Kasumi-1 (cell line): ENCODE measurements at regions not wholly inside any gene's neighbourhood (a gene's known extent, or its start where the extent isn't known, plus 50 kb on each side); places are given as distances from the start of the nearest gene placed in this dataset.
A peak's percentile ranks its signal among the peaks of the same experiment; 100 is the strongest.
"Not testable (repeated sequence)": the region's sequence is repeated elsewhere in the genome, so short reads cannot be mapped to it uniquely, and the experiment has no call there.

Source experiments
- DNase-seq, 2 experiments: peaks; one replicate each; lab custom pipeline; 2025; lab: John Stamatoyannopoulos, UW

GRCh38 chr10:42987121-42987541 is 89.7 kb upstream of the RET start:
- peak; percentile 92 to 93 for DNase-seq

GRCh38 chr10:42987575-42987974 is 89.3 kb upstream of the RET start:
- DNase-seq, result no peak

- DNase-seq, result no peak
Observed at GRCh38 chr10:42988069-42988468, 88.8 kb upstream of the RET start.

- DNase-seq, result peak; percentile 98
Observed at GRCh38 chr10:42988517-42989395, 88.1 kb upstream of the RET start.

- DNase-seq, result no peak
Observed at GRCh38 chr10:42989481-42989921, 87.4 kb upstream of the RET start.

- DNase-seq, result no peak
Observed at GRCh38 chr10:42990016-42990720, 86.7 kb upstream of the RET start.

- DNase-seq, result no peak
Observed at GRCh38 chr10:42990721-42991441, 86.0 kb upstream of the RET start.

GRCh38 chr10:42991442-42992098 is 85.3 kb upstream of the RET start:
- no peak for DNase-seq

- DNase-seq, result no peak
Observed at GRCh38 chr10:42992156-42992956, 84.5 kb upstream of the RET start.

- no peak for DNase-seq
Observed at GRCh38 chr10:42992957-42993390, 83.9 kb upstream of the RET start.

GRCh38 chr10:42994909-42995308 is 82.0 kb upstream of the RET start:
- not testable (repeated sequence) for DNase-seq

GRCh38 chr10:42995537-42995936 is 81.3 kb upstream of the RET start:
- DNase-seq, result no peak

- DNase-seq, result no peak
Observed at GRCh38 chr10:42996588-42996987, 80.3 kb upstream of the RET start.

- no peak for DNase-seq
Observed at GRCh38 chr10:42997151-42997848, 79.6 kb upstream of the RET start.

- DNase-seq, result no peak
Observed at GRCh38 chr10:42997849-42998165, 79.1 kb upstream of the RET start.

GRCh38 chr10:42998481-42999384 is 78.1 kb upstream of the RET start:
- no peak for DNase-seq

GRCh38 chr10:42999385-43000020 is 77.4 kb upstream of the RET start:
- no peak for DNase-seq

GRCh38 chr10:43000021-43000411 is 76.9 kb upstream of the RET start:
- DNase-seq, result no peak
